GM19328 (cell line): ENCODE measurements at regions not wholly inside any gene's neighbourhood (a gene's known extent, or its start where the extent isn't known, plus 50 kb on each side); places are given as distances from the start of the nearest gene placed in this dataset.

Source experiments
- ATAC-seq: cut with Tn5 transposase; IDR thresholded peaks from one replicate; pipeline ENCODE4 v1.9.1; 2021; ENCODE audit warnings: mild to moderate bottlenecking, moderate library complexity; ENCODE audit not compliant: unreplicated experiment

- no peak for ATAC-seq
Observed at GRCh38 chr6:111957623-111958315, 84.5 kb upstream of the FYN start.

DNA sequence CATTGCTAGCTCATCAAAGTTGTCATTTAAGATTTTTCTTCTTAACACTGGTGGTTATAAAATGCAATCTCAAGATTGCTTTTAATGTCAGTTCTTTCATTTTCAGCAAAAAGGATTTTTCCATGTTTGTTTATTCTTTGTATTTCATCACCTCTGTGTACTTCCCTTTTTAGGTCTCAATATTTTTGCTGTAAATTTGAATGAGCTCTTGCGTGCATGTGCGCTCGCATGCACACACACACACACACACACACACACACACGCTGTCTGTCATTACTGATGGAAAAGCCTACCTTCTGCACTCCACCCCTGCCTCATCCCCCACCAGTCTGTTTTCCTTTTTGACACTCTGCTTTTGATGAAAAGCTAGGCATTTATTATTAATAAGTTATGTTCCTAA lies 85.3 kb upstream of the FYN start:
- ATAC-seq: no peak

- ATAC-seq: no peak
Observed at GRCh38 chr6:111959766-111960165, 86.5 kb upstream of the FYN start.

GRCh38 chr6:111967131-111967530 lies 86.8 kb upstream of the CCN6 start:
- ATAC-seq: no peak

DNA sequence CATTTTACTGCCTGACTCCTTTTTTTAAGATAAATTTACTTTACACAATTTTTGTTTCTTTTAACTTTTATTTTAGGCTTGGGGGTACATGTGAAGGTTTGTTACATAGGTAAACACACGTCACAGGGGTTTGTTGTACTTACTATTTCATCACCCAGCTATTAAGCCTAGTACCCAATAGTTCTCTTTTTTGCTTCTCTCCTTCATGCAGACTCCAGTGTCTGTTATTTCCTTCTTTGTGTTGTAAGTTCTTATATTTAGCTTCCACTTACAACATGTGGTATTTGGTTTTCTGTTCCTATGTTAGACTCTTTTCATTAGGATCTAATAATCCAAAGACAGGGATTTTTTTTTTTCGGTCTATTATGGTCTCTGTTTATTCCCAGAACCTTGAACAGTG lies 83.5 kb upstream of the CCN6 start:
- no peak for ATAC-seq

GRCh38 chr6:111971181-111971841 lies 82.6 kb upstream of the CCN6 start:
- no peak for ATAC-seq

DNA sequence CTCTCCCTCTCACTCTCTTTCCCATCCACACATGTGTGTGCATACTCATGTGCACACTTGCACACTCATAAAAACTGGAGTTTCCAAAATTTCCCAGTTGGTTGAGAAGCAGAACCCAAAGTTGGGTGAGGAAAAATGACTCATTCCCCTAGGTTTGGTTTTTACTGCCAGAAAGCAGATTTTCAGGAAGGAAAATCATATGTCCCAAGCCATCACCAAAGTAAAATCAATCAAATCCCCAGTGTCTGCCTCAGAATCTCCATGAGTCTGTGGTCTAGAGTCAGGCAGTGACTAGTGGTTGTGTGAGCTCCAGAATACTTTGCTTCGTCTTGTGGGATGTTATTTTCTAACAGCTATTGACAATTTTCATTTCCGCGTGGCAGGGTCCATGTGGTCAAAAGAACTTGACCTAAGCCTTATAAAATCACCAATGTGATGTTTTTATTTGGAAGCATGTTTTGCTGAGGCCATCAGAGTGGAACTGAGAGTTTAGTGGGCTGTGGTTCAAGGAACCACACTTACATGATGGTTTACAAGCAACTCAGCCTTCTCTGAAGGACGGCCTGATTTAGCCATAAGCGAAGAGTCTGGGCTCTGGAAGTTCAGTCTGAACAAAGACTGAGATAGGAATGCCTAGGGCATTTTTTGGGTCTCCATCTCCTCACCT lies 81.9 kb upstream of the CCN6 start:
- no peak for ATAC-seq

- no peak for ATAC-seq
Observed at GRCh38 chr6:111972745-111973117, 81.2 kb upstream of the CCN6 start.

GRCh38 chr6:111973118-111973761 lies 80.7 kb upstream of the CCN6 start:
- ATAC-seq: no peak

DNA sequence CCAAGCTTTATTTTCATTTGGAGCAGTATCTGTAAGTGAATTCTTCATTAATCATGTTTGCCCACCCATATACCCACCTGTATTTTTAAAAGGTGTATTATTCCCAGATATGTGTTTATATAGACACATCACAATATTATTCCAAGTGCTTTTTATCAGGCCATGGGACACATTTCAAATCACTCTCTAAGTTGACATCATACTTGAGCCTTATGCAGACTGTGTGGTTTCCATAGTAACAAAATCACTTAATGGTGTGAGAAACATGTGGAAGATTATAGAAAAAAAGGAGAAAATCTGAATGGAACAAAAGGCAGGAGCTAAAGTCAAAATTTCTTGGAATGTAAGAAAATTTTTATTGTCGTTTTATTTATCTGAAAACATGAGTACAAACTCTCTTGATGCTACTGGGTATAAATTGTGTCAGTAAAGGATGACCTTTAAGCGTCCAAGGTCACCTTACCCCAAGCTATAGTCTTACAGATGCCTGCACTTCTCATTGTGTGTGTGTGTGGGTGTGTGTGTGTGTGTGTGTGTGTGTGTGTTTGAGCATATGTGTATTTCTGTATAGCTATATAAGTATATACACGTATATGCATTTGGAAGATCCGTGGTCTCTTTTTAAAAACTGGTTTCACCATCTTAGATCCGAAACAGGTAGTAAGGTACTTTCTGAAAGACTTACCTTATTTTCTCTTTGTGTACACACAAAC lies 79.8 kb upstream of the CCN6 start:
- no peak for ATAC-seq

GRCh38 chr6:111975466-111975865 lies 78.4 kb upstream of the CCN6 start:
- ATAC-seq: no peak

DNA sequence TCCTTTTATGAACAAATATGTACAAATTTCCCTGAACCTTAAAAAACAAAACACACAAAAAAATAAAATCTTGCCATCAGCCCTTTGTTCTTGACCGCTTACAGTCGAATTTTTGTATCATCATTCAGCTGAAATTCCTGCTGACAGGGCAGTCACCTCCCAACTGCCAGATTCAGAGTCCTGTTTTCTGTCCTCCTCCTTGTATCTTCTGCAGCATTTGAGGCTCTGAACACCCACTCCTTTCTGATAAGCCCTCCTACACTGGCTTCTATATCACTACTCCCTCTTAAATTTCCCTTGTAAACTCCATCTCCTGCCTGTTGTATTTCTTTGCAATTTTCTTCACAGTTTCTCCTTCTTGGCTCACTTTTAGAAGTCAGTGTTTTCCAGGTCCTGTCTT lies 77.8 kb upstream of the CCN6 start:
- no peak for ATAC-seq

DNA sequence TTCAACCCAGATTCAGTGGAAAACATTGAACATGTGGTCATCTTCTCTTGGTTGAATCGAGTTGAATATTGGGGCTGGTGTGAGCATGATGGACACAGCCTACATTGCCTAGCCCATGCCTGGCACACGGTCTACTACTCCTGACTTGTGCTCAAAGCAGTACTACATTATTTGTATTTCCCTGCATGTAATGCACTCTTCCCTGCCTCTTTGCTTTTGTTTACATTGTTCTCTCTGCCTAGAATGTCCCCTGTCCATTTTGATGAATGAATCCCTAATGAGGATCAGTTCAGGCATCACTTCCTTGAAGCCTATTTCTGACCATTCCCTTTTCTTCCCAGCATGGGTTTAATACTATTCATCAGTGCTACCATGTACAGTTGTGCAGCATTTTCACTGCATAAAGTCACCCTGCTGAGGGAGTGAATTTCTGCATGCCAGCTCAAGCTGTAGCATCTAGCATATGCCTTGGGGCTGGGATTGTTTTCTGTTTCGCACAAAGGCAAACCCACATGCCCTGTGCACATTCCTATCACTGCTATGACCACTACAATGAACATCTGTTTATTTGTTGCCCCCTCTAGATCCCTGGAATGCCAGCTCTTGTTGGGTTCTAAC lies 75.3 kb upstream of the CCN6 start:
- ATAC-seq: no peak

- no peak for ATAC-seq
Observed at GRCh38 chr6:111979633-111980032, 74.3 kb upstream of the CCN6 start.

GRCh38 chr6:111980143-111980542 lies 73.8 kb upstream of the CCN6 start:
- no peak for ATAC-seq

DNA sequence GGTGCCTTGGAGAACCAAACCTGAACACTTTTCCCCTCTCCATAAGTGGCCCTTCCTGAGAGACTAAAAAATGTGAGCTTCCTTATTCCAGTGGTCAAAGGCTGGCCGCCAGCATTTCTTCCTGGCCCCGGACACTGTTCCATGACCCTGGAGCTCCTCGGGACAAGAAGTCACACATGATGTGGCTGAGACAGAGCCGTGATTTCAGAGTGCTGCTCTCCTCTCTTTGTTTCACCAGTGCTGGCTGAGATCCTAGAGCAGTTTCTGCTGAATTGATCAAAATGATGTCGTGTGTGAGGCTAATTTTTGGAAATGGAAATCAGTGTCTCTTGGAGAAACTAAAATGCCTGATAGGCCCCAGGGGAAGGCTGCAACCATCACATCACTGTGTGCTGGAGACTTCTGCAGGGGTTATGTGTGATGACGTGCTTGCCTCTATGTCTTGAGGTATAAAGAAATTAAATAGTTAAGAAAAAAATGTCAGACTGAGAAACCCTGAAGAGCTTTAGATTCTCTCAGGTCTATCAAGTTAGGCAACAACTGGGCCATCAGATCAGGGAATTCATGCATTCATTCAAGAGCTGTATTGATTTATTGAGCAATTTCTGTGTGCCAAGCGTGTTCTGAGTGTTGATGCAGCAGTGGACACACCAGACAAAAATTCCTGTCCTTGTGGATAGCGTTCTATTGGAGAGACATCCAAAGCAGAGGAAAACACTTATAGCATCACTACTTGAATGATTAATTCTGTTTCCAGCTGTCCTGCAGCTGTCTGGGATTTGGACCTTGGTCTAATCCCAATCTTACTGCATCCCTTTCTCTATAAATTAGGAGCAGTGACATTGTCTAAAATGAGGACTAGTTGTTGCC lies 72.7 kb upstream of the CCN6 start:
- ATAC-seq: no peak

- no peak for ATAC-seq
Observed at GRCh38 chr6:111982681-111983080, 71.2 kb upstream of the CCN6 start.

DNA sequence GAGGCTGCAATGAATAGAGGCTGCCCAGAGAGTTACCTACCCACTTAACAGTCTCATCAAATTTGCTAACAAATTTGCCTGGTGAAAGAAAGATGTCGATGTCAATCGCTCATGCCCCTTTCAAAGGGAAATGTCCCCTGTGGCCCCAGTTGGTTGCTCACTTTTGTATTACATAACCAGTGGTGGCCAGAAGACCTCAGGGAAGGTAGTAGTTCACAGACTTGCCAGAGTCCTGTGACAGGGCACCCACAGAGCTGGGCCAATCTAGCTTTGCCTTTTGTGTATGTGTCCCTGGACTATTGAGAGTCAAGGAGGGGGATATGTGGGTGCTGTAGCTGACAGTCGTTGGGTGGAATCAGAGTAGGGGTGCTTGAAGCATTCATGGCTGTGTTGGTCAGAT lies 70.7 kb upstream of the CCN6 start:
- no peak for ATAC-seq

DNA sequence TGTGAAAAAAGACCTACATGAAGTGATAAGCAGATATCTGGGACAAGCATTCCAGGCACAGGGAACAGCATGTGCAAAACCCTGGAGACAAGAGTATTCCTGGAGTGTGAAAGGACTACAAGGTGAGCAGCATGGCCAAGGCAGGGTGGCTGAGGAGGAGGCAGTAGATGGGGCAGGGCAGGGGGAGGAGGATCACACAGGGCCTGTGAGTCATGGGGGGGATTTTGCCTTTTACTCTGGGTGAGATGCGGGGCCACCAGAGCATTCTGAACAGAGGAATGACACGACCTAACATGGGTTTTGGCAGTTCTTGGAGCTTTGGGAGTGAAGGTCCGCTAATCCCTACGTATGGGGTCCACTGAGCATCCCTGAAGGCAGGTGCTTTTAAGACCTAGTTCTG lies 69.8 kb upstream of the CCN6 start:
- no peak for ATAC-seq
